ENCODE measurements at regions not wholly inside any gene's neighbourhood (a gene's known extent, or its start where the extent isn't known, plus 50 kb on each side); places are given as distances from the start of the nearest gene placed in this dataset.

- Histone ChIP-seq H2AK5ac (ENCODE audit: low read depth, low read length) (no peak overlapping the region), H3K9ac (replicated peaks in 1 of 4; ENCODE audit: extremely low read depth in 1 of 4, low read depth in 3 of 4, low read length in 3 of 4) (no peak overlapping the region), H3K56ac (replicated peaks; ENCODE audit: insufficient read length, low read depth, low read length) (no peak overlapping the region), H2BK12ac (ENCODE audit: low read depth, low read length) (peak overlapping the region; percentile 68), H3K4ac (replicated peaks; ENCODE audit: insufficient read length, low read depth, low read length) (no peak overlapping the region), H3K23me2 (ENCODE audit: low read depth, low read length) (no peaks in the 10 kb centered on the region), H3K27ac (ENCODE audit: low read depth, low read length) (no peak overlapping the region), H4K91ac (replicated peaks; ENCODE audit: insufficient read length, low read length) (no peak overlapping the region), H3K9me3 (ENCODE audit: insufficient read depth in 2 of 2, low read depth in 1 of 2, low read length in 1 of 2) (no peaks in the 10 kb centered on the region), H3K4me2 (ENCODE audit: insufficient read depth in 1 of 2, low read depth in 2 of 2, low read length in 2 of 2) (0 out of 4 replicates have a peak overlapping the region, but pooled peaks of 1 of the 2 experiments have one; percentile 16), H2AFZ (ENCODE audit: low read length) (peak overlapping the region; percentile 75; the same call in 1 of the 2 replicates), H3K27me3 (replicated peaks in 1 of 4; ENCODE audit: control insufficient read depth in 3 of 4, extremely low read depth in 1 of 4, insufficient read depth in 3 of 4, low read length in 3 of 4) (no peaks in the 10 kb centered on the region; a peak in 1 of 7 replicates), H4K8ac (ENCODE audit: extremely low read depth, insufficient read depth, low read length) (no peak overlapping the region), H2BK20ac (ENCODE audit: low read length) (no peak overlapping the region), H3K36me3 (ENCODE audit: control insufficient read depth in 2 of 4, insufficient read depth in 4 of 4, low read length in 3 of 4) (no peaks in the 10 kb centered on the region), H3K14ac (ENCODE audit: insufficient read length) (no peak overlapping the region), H3K18ac (ENCODE audit: extremely low read depth, low read length) (no peak overlapping the region; the same call in 1 of the 2 replicates), H2BK5ac (ENCODE audit: low read depth, low read length) (no peak overlapping the region), H4K20me1 (replicated peaks in 1 of 2; ENCODE audit: control insufficient read depth in 1 of 2, insufficient read depth in 2 of 2, low read length in 2 of 2) (no peaks in the 10 kb centered on the region), H3K79me1 (ENCODE audit: low read depth, low read length) (no peaks in the 10 kb centered on the region), H4K5ac (ENCODE audit: insufficient read length, low read depth, low read length) (no peak overlapping the region), H3K23ac (ENCODE audit: insufficient read length) (no peak overlapping the region), H3K4me3 (ENCODE audit: extremely low read depth in 1 of 4, insufficient read depth in 2 of 4, low read depth in 3 of 4, low read length in 4 of 4) (no peak overlapping the region), H2BK15ac (ENCODE audit: low read length) (no peak overlapping the region), H2BK120ac (replicated peaks; ENCODE audit: low read depth, low read length) (no peak overlapping the region), H3K4me1 (replicated peaks in 1 of 4; ENCODE audit: control insufficient read depth in 3 of 4, insufficient read depth in 4 of 4, low read length in 3 of 4) (peaks cover 5 to 12% (median 8%) of the 10 kb centered on the region in 4 experiments), H3K79me2 (ENCODE audit: control insufficient read depth in 1 of 2, insufficient read depth in 2 of 2, low read length in 2 of 2) (no peaks in the 10 kb centered on the region)
- FAIRE-seq (no peak), DNase-seq (ENCODE audit: low read depth in 1 of 2, low spot score in 2 of 2) (peak; percentile 51 to 55)
- ChIA-PET CTCF (ENCODE audit: partially characterized antibody) (interaction anchor here (1.1 to 2.2 kb wide), 5 partner anchors 31 to 69 kb away, joined by 3 to 7 read pairs (median 4); no protein-coding TSS in a partner anchor), POLR2A (ENCODE audit: partially characterized antibody) (interaction anchor here (1.1 to 1.4 kb wide), 2 partner anchors 11 to 15 kb away, joined by 3 read pairs; no protein-coding TSS in a partner anchor)
- 46% methylated on average over 6 of the region's 6 CpGs; no CpG with 5 or more reads in 1 of the 2 experiments for WGBS, 2 experiments (ENCODE audit: extremely low coverage in 1 of 2, insufficient coverage in 1 of 2, insufficient read length in 1 of 2, insufficient replicate concordance in 2 of 2, low coverage in 1 of 2, low lambda C conversion rate in 2 of 2, missing lambda C conversion rate in 1 of 2)
- TF ChIP-seq BRCA1 (IDR thresholded peaks at IDR 0.05; ENCODE audit: low read depth, low read length): no peak
- TF ChIP-seq SP1 (IDR thresholded peaks at IDR 0.05; ENCODE audit: low read depth, low read length): 0 out of 2 replicates have a peak, but pooled peaks have one; percentile 15
- TF ChIP-seq MAX (IDR thresholded peaks at IDR 0.05): peak; percentile 55
- no peak for TF ChIP-seq RXRA (IDR thresholded peaks at IDR 0.05; ENCODE audit: insufficient read depth, low read depth, low read length)
- peak; percentile 33; the same call in 1 of the 2 replicates for TF ChIP-seq MAFK (IDR thresholded peaks at IDR 0.05; ENCODE audit: low read depth, low read length)
- no peak for TF ChIP-seq CHD2 (IDR thresholded peaks at IDR 0.05; ENCODE audit: low read length)
- no peak for TF ChIP-seq GTF2F1 (IDR thresholded peaks at IDR 0.05; ENCODE audit: borderline replicate concordance, low read depth, low read length)
- no peak for TF ChIP-seq POU5F1 (IDR thresholded peaks at IDR 0.05; ENCODE audit: low read depth, low read length)
- no peak for TF ChIP-seq SIX5 (IDR thresholded peaks at IDR 0.05; ENCODE audit: low read depth, low read length)
- TF ChIP-seq KDM4A (IDR thresholded peaks at IDR 0.05; ENCODE audit: low read depth, low read length, severe bottlenecking): no peak
- no peak for TF ChIP-seq FOSL1 (IDR thresholded peaks at IDR 0.05; ENCODE audit: insufficient read depth, low read depth, low read length)
- no peak for TF ChIP-seq TEAD4 (IDR thresholded peaks at IDR 0.05; ENCODE audit: low read depth, low read length)
- no peak for TF ChIP-seq CHD1 (IDR thresholded peaks at IDR 0.05; ENCODE audit: low read depth, low read length)
Measured at GRCh38 chr4:56757821-56758411, 63.6 kb downstream of the SPINK2 start.

All from H1 (cell line).